Bronchial epithelial cell (primary cell): ENCODE measurements at regions not wholly inside any gene's neighbourhood (a gene's known extent, or its start where the extent isn't known, plus 50 kb on each side); places are given as distances from the start of the nearest gene placed in this dataset.
A peak's percentile ranks its signal among the peaks of the same experiment; 100 is the strongest.

Source experiments
- DNase-seq: peaks from one replicate; pipeline ENCODE4 v3.0.0-alpha.2; 2010; ENCODE audit warnings: low read depth
- FAIRE-seq: peaks from 2 replicates; lab custom pipeline; 2011; peaks lifted over from hg19 to GRCh38; lab: Jason Lieb, UNC
- H3K27me3 ChIP-seq: 2 replicates; pipeline ENCODE4 v1.5.1; 2011; ENCODE audit warnings: low read length; ENCODE audit not compliant: control insufficient read depth, insufficient read depth
- H3K36me3 ChIP-seq: 2 replicates; pipeline ENCODE4 v1.5.1; 2011; ENCODE audit warnings: low read length; ENCODE audit not compliant: control insufficient read depth, insufficient read depth
- H3K4me3 ChIP-seq: 2 replicates; pipeline ENCODE4 v1.5.1; 2011; ENCODE audit warnings: mild to moderate bottlenecking, low read depth, low read length, control low read depth
- TF ChIP-seq, protein P1 (sequence below): IDR thresholded peaks from 2 replicates; pipeline ENCODE4 v1.5.1; 2011; ENCODE audit warnings: mild to moderate bottlenecking, moderate library complexity, low read length, control low read depth, inconsistent platforms; ENCODE audit not compliant: insufficient read depth, severe bottlenecking

DNA sequence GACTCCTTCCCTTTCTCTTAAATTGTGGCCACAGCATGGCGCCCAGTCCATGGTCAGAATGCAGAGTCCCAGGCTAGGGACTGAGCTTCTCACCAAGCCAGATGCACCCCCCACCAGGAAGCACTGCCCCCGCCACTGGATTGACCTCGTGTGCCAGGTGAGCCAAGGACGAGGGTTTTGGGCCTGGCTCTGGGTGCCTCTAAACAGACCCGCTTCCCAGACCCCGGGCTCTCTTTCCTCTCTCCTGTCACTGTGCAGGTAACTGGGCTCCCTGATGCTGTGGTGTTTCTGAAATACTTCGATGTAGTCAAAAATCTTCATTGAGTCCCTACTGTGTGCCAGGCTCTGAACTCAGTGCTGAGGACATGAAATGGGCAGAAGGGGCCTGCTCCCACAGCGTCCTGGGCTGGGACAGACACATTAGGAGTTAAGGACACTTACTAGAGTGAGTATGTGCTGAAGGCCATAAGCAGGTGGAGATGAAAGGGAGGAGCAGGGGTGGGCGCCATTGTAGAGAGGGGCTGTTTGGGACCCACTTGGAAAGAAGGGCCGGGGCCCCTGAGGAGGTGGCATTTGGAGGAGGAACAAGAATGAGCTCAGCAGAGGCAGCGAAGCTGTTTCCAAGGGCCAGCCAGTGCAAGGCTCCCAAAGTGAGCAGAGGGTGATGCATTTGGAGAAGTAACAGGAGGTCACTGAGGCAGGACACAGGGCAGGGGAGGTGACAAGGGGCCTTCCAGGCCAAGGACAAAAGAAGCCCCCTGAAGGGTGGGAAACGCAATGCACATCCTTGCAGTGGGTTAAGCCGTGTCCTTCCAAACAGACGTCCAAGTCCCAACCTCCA is 217.1 kb downstream of the ANKRD60 start:
- DNase-seq (no peak), FAIRE-seq (peak; percentile 58)
- Histone ChIP-seq H3K36me3 (no peaks in the 10 kb centered on the region), H3K4me3 (no peak overlapping the region), H3K27me3 (no peaks in the 10 kb centered on the region)
- TF ChIP-seq, protein P1, sequence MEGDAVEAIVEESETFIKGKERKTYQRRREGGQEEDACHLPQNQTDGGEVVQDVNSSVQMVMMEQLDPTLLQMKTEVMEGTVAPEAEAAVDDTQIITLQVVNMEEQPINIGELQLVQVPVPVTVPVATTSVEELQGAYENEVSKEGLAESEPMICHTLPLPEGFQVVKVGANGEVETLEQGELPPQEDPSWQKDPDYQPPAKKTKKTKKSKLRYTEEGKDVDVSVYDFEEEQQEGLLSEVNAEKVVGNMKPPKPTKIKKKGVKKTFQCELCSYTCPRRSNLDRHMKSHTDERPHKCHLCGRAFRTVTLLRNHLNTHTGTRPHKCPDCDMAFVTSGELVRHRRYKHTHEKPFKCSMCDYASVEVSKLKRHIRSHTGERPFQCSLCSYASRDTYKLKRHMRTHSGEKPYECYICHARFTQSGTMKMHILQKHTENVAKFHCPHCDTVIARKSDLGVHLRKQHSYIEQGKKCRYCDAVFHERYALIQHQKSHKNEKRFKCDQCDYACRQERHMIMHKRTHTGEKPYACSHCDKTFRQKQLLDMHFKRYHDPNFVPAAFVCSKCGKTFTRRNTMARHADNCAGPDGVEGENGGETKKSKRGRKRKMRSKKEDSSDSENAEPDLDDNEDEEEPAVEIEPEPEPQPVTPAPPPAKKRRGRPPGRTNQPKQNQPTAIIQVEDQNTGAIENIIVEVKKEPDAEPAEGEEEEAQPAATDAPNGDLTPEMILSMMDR, result no peak

- Histone ChIP-seq H3K4me3 (no peak overlapping the region), H3K27me3 (no peaks in the 10 kb centered on the region), H3K36me3 (no peaks in the 10 kb centered on the region)
- TF ChIP-seq, protein P1, result no peak
- DNase-seq (no peak), FAIRE-seq (no peak)
Measured at GRCh38 chr20:58010666-58011065, 217.8 kb downstream of the ANKRD60 start.

- TF ChIP-seq, protein P1, result no peak
- Histone ChIP-seq H3K27me3 (no peaks in the 10 kb centered on the region), H3K36me3 (no peaks in the 10 kb centered on the region), H3K4me3 (no peak overlapping the region)
- no peak for DNase-seq
- FAIRE-seq, result no peak
Measured at GRCh38 chr20:58010186-58010585, 218.3 kb downstream of the ANKRD60 start.

- TF ChIP-seq, protein P1, result no peak
- Histone ChIP-seq H3K27me3 (no peaks in the 10 kb centered on the region), H3K36me3 (no peaks in the 10 kb centered on the region), H3K4me3 (no peak overlapping the region)
- no peak for DNase-seq
- no peak for FAIRE-seq
Measured at GRCh38 chr20:58008866-58009265, 219.6 kb downstream of the ANKRD60 start.

DNA sequence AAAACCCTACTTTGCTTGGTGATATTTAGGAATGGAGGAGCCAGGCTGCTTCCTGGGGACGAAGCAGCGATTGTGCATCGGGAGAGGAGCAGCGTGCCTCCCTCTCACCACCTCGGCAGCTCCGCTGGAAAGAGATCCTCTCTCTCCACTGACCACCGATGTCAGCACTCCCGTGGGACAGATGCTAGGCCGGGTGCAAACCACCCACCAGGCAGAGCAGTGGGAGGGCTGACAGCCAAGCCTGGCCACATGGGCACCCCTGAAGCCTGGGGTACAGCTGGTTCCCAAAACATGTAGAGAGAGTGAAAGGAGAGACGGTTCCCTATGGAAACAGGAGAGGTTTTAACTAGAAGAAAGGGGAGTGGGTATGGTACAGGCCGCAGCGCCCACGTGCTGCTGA is 220.0 kb downstream of the ANKRD60 start:
- TF ChIP-seq, protein P1, result no peak
- no peaks in the 10 kb centered on the region for H3K36me3 ChIP-seq
- H3K4me3 ChIP-seq, result no peak overlapping the region
- DNase-seq (no peak), FAIRE-seq (no peak)
- no peaks in the 10 kb centered on the region for H3K27me3 ChIP-seq
